GM18861 (cell line): ENCODE measurements at regions not wholly inside any gene's neighbourhood (a gene's known extent, or its start where the extent isn't known, plus 50 kb on each side); places are given as distances from the start of the nearest gene placed in this dataset.
A peak's percentile ranks its signal among the peaks of the same experiment; 100 is the strongest.

Source experiments
- ATAC-seq: cut with Tn5 transposase; IDR thresholded peaks from one replicate; pipeline ENCODE4 v1.9.1; 2021; ENCODE audit not compliant: unreplicated experiment

DNA sequence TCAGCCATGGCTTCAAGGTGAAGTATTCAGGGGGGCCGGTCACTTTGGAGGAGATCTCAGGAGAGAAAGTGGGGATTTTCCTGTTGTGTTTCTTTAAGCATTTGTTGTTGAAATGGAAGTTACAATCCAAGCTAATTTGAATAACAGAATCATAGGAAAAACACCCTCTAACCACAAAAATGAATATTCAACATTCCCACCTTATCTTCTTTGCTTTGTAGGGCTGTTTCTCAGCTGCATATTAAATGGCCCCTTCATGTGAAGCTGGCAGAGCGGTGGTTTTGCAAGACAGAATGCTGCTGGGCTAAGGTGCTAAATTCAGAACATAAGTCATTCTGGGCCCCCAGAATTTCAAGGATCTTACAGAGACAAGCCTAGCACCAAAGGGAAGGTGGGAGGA is 279.0 kb downstream of the RRAGC start:
- no peak for ATAC-seq

DNA sequence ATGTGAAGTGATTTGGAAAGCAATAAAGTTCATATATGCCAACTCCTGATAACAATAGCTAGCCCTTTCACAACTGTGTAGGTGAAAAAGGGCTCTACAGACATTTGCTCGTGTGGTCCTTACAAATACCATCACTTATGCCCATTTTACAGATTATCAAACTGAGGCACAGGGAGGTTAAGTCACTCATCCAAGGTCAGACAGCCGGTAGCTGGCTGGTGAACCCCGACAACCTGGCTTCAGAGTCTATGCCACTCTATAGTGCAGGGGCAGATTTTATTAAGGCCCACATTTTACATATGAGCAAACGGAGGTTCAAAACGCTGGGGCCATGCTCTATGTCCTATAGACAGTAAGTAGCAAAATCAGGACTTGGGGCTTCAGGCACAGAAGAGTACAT is 280.5 kb downstream of the RRAGC start:
- no peak for ATAC-seq

DNA sequence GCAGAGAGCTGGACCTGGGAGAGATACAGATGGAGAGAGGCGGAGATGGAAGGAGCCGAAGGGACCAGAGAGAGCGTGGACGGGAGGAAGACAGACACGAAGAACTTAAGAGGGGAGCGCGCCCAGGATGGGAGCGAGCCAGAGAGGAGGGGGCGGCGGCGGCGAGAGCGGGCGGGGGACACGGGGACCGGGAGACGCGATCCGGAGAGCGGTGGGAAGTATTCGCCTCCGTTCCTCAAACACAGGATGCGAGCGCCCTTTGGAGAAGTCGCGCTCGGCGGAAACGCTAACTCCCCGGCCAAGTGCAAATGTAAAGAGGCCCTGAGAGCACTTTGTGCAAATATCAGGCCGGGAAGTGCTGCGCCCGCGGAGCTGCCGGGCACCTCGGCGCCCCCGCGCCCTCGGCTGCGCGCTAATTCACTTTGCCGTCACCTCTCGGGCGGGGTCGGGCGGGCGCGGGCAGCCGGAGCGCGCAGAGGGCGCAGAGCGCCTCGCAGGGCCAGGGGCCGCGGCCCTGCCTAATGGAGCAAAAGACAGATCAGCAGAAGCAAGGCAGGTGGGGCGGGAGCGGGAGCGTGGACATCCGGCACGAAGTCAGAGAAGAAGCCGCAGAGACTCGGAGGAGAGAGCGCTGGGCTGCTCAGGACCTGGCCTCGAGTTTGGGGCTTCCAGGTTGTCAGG is 281.2 kb downstream of the RRAGC start:
- no peak for ATAC-seq

DNA sequence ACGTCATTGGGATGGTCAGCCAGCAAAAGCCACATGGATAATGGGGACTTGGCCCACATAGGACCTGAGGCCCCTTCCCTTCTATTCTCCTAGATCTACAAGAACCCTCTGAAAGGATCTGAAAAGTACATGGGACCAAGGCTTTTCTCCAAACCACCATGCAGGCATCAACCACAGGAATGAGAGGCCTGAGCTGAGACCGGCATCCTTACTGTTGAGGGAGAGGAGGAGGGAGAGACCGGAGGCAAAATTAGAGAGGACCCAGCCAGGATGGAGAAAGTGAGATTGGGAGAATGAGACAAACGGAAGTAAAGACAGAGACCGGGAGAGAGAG is 281.7 kb downstream of the RRAGC start:
- ATAC-seq = no peak

DNA sequence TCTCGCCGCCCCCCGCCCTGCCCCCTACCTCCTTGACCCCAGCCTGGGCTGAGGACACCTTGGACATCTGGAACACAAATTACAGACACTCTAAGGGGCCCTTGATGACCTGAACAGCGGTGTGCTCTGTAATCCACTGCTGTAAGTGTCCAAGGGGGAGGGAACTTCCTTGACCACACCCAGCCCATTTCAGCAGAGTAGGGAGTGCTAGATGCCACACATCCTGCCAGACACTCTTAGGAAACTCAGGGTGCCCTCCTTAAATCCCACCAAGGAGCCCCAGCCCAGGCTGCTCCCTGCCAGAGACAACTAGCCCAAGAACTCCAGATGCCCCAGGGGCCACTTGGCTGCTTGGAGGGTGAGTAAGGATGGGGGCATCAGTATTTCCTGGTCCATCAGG is 282.2 kb downstream of the RRAGC start:
- no peak for ATAC-seq

DNA sequence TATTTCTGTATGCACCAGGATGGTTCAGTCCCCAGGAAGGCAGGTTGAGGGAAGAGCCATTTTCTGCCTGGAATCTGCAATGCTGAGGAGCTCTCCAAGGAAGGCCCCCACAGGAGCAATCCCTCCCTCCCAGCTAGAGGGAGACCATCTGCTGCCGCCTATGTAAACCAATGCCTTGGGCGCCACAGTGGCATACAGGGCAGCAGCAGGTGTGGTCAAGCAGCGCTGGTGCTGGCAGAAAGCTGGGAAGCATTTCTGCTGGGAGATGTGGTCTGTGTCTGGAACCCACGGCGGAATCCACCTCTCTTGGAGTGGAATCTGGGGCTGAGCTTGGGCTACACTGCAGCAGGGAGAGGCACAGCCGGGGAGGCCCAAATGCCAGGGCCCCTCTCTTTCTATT is 283.3 kb downstream of the RRAGC start:
- no peak for ATAC-seq

DNA sequence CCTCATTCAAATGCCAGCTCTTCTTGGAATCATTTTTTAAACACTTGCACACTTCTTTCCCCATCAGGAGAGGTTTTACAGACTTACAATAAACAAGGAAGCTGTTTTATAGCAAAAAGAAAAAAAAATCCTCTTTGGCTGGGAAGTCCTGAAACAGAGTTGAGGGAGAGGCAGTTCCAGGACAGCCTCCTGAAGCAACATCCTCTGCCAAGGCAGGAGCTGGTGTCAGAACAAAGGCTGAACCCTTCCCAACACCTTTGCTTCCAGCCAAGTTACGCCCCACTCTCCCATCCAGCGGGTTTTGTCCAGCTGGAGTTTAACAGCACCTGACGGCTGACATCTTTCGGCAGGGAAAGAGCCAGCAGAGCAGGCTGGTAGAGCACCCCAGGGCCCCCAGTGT is 287.8 kb downstream of the RRAGC start:
- ATAC-seq = no peak

DNA sequence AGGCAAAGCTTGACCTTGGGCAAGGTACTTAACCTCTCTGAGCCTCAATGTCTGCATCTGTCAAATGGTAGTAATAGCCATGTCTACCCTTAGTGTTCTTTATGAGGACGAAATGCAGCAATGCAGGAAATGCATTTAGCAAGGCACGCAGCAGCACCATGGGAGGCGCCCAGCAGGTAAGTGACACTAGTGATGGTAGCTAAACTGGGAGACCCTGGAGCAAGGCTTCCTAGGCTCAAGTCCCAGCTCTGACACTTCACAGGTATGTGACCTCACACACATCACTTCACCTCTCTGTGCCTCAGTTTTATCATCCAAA is 289.0 kb downstream of the RRAGC start:
- ATAC-seq = no peak

DNA sequence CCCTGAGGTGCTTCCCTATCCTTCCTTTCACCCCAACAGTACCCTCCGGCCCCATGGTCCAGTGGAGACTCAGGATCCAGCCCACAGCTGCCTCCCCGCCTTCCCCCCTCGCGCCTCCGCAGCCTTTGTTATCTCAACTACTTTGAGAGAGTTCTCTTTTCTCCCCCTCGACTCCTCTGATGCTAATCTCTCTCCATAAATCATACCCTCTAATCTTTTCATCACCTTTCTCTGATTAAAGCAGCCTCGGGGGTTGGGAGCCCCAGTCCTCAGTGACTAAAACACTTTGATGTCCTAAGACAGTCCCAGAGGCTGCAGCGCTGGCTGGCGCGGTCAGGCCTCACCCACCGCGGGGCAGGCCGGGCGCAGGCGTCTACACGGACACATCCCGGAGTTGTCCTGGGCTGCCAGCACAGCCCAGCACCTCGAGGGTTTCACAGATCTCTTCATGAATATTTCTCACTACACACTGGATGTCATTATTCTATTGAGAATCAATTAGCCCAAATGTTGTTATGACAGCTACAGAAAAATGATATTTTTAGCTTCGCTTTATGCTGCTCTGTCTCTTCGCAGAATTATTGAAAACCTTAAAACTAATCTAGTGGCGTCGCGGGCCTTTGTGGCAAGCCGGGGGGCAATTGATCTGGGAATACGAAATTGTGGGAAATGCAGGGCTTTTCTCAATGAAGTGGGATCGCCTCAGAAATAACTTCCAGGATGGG is 289.5 kb downstream of the RRAGC start:
- no peak for ATAC-seq

DNA sequence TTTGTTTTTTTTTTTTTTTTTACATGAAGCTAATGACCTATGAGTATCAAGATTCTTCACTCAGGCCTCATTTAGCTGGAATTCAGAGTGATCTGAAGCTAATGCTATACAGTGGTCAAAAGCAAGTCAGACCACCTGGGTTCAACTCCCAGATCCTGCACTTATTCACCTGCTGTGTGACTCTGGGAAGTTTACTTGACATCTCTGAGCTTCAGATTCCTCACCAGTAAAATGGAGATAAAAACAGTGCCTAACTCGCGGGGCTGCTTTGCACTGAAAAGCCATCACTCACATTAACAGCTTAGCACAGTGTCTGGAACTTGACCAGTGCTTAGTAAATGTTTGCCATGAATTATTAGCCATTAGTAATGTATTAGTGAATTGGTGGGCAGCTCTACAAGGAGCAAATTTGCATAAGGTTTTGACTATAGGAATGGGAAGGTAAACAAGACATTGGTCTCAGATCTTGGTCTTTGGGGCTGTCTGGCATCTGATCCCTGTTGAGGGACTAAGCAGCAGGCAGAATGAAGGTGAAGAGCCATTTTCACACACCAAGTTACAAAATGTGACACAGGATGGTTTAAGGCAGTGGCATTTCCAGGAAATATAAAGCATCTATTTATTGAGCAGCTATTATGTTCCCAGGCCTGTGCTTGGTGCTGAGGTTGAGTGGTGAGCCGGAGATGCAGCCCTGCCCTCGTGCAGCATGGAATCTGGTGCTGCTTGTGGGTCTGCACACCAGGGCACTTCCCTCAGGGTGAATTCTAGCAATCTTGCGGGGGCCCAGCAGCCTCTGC is 291.3 kb downstream of the RRAGC start:
- ATAC-seq = no peak

DNA sequence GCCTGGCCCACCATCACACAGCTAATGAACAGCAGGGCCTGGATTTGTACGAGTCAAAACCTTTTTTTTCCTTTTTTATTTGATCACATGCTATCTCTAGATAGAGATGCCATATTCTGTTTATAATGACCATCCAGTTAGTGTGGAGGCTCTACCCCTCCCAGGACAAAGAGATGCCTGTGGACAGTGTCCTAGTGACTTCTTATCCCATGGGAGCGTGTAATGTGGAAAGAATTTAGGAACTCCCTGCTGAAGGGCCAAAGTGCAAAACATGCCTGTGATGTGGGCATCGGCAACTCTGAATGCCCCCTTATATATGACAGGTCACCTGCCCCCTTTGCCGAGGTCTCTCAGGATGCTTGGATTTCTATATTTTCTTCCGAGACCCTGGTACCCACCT is 292.2 kb downstream of the RRAGC start:
- no peak for ATAC-seq

DNA sequence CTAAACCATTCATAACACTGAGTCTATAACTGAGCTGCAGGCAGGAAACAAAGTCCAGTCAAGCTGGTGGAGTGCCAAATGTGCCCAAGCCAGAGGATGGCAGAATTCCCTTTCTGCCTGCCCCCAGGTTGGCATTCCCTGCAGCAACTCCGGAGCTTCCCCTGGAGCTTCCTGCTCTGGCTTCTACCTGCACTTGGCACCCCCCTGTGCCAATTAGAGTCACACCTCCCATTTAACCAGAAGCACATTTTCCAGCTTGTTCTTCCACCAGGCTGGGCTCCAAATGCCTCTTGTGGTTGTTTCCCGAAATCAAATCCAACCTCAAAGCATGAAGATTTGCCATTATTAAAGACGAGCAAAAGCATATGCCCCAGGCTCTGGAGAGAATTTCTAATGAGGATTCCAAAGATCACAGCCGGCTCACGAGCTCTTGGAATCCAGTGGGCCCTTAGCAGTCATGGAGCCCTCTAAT is 294.5 kb downstream of the RRAGC start:
- no peak for ATAC-seq

DNA sequence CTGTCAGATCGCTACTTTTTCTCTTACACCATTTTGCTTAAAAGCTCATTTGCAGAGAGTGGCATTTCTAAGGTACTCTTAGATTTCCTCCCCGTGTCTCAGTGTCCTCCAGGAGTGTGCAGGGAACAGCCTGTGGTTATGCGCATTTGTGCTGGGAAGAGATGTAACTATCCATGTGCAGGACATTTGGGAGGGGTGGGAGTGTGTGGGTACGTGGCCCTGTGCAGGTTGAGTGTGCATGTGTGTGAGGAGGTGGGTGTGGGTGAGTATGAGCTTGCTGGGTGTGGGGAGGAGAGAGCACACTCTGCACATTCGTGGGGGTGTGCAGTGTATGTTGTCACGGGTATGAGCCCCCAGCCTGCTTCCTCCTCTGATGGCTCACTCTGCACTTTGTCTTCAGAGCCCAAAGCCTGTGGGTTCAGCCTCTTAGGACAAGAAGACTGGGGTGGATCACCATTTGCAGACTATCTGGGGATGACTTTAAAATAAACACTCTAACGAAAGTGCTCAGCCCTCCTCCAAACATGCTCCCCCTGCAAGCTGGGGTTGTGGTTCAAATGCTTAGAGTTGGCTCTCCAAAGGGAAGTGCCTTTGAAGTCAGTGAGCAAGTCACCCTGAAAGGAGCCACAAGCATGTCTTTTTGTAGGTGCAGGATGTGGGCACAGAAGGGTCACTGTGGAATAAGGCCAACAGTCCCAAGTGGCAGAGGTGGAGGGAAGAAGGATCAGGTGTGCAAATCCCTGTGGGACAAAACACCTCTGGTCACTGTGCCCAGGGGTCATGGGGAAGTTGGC is 295.4 kb downstream of the RRAGC start:
- no peak for ATAC-seq

DNA sequence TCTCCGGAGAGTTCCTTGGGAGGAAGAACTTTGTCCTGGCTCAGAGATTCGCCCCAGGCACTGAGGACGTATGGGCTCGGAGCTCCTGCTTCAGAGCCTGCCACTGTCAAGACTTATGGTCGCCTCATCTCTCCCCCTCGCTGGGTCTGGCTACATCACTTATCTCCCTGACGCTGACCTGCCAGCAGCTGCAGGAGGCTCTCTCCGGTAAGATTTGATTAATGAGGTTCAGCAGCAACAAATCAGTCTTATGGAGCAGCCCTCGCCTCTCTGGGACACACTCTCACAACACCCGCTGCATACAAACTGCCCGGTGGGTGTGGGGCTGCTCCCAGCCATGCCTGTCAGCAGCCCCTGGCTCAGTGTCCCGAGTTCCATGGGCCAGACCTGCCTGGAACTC is 297.8 kb downstream of the RRAGC start:
- ATAC-seq = no peak

DNA sequence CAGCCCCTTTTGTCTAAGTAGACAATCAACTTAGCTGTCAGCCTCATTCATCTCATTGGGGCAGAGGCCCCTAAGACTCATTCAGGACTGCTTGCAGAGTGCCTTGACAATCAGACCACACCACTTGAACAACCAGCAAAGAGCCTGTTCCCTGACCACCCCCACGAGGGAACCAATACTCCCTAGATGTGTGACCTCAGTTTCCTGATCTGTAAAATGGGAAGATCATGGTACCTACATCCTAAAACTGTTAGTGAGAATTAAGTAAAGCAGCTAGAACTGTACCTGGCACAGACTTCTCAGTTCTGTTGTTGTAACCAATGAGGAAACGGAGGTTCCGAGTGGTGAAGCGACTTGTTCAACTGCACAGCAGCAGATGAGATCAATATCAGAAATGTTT is 298.5 kb downstream of the RRAGC start:
- no peak for ATAC-seq

DNA sequence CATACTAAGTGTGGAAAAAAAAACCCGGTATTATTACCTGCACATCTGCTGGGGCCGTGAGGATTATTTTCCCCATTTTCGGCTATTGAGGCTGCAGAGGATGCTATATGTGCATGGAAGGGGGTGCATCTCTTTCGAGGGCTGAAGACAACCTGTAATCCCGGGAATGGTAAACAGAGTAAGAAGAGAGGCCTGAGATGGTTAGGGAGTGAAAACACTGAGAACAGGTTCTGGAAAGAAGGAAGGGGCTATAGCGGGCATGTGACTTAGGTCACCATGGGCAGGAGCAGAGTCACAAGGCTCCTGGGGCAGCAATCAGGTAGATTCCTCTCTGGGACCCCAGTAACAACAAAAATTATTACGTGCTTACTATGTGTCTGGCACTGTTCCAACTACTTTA is 299.1 kb downstream of the RRAGC start:
- ATAC-seq = no peak

DNA sequence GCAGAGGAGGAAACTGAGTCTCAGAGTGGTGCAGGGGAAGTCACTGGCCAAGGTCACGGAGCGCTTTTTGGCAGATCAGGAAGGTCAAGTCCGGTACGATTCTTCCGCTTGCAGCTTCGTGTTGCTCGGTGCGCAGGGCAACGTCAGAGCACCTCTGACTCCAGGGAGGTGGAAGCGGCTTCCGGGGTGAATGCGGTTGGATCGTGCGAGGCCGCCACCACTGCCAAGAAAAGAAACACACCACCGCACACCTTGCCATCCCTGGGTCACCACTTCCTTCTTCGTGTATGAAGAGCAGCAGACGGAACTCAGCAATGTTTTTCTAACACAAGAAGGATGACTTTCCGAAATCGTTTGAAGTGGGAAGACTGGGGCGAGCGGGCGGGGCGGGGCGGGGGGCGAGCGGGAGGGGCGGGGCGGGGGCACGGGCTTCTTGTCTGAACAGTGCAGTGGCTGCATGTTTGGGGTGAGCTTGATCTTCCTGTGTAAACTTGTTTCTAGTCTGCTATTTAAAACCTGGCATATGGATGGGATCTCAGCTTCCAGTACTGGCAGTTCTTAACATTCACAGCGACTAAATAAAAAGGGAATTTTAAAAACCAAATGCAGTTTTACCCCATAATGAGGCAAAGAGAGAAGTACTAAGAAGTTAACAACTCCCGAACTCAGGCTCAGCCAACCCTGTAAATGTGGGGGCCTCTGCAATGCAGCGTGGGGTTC is 300.0 kb downstream of the RRAGC start:
- peak; percentile 44 for ATAC-seq

DNA sequence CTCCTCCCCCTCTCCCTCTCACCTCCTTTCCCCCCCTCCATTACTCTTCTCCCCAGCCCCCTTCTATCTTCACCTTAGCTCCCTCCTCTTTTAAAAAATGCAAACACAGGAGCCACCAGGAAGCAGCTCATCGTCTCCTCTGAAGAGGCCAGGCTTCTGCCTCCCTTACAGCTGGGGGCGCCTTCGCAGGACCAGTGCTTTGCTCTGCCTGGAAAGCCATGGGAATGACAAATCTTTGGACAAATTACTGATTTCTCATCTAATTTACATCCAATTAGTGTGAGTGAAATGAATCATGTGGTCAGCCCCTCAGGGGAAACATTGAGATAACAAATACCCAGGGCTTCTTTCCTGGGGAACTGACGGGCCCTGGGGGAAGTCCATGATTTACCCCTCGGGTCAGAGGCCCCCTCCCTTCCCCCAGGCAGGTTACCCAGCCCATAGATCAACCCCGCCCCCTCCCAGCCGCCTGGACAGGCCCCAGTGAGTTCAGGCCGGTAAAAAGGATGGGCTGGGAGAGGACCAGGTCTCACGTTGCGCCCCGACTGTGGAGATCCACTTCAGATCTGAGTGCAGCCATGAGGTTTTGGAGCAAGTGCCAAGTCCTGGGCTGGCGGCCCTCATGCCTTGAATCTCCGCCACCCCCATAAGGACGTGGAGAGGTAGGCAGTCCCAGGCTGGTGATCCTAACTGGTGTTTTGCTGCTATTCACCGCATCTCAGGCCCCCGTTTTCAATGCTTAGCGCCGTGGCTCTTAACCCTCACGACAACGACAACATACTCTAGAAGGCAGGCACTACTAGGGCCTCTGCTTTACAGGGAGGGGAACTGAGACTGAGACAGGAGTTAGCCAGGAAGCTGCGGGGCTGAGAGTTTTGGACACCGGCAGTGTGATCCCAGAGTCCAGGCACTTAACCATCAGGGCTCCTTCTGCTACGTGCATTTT is 300.8 kb downstream of the RRAGC start:
- peak; percentile 29 for ATAC-seq

DNA sequence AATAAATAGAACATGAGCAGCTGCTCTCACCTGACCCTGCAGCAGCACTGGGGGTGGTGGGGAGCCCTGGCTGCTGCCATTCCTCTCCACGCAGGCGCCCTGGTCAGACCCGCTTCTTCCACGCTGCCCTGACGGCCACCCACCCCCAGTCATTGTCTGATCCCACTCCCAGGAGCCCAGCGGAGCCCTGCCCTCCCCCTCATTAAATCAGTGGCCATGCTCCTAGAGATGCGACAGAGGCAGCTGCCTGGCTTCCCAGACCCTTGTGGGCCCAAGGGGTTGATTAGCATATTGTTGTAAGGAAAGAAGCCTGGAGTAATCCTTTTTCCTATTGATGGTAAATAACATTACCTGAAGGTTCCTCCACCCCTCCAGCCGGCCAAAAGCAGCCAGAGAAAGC is 301.5 kb downstream of the RRAGC start:
- no peak for ATAC-seq

DNA sequence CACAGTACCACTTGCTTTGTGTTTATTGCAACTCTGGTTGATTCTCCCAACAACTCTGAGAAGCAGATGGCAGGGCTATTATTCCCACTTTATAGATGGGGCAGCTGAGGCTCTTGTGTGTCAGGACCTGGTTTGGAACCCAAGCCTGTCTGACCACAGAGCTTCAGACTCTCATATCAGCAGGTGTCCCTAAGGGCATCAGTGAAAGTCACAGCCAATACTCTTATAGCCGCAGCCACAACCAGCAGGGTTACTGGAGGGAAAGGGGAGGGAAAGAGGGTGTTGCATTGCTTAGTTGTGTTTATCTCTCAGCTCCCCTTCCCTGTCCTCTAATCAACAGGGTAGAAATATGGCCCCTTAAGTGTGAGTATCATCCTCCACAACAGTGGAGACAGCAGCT is 304.0 kb downstream of the RRAGC start:
- ATAC-seq = no peak
